Activated CD4-positive, alpha-beta memory T cell treated with anti-CD3 and anti-CD28 coated beads, Interleukin-2, amount 10 ng/mL, durations not matched to agents 7 days and 5 days (primary cell): ENCODE measurements at regions not wholly inside any gene's neighbourhood (a gene's known extent, or its start where the extent isn't known, plus 50 kb on each side); places are given as distances from the start of the nearest gene placed in this dataset.

Experiments used
- CTCF ChIA-PET: fragments of 350-600 bp; sonication (Branson Sonifier 250); formaldehyde crosslinking; loops from one replicate; lab custom pipeline; 2021; ENCODE audit warnings: antibody characterized with exemption, inconsistent platforms; lab: Charles Lee
- POLR2A ChIA-PET: fragments of 350-600 bp; sonication (Branson Sonifier 250); formaldehyde crosslinking; loops from one replicate; lab custom pipeline; 2021; ENCODE audit warnings: antibody characterized with exemption; lab: Charles Lee
- DNase-seq: peaks from one replicate; pipeline ENCODE4 v3.0.0-alpha.2; 2020
- H3K27ac Mint-ChIP-seq: one replicate; pipeline ENCODE4 v1.8.0; 2021; ENCODE audit warnings: mild to moderate bottlenecking, mixed read lengths
- H3K27me3 Mint-ChIP-seq: one replicate; pipeline ENCODE4 v1.8.0; 2021; ENCODE audit warnings: mixed read lengths
- H3K36me3 Mint-ChIP-seq: one replicate; pipeline ENCODE4 v1.8.0; 2021; ENCODE audit warnings: low read depth, mixed read lengths
- H3K4me1 Mint-ChIP-seq: one replicate; pipeline ENCODE4 v1.8.0; 2021; ENCODE audit warnings: mixed read lengths
- H3K4me3 Mint-ChIP-seq: one replicate; pipeline ENCODE4 v1.8.0; 2021; ENCODE audit warnings: mild to moderate bottlenecking, mixed read lengths
- H3K9me3 Mint-ChIP-seq: one replicate; pipeline ENCODE4 v1.8.0; 2021; ENCODE audit warnings: mixed read lengths

DNA sequence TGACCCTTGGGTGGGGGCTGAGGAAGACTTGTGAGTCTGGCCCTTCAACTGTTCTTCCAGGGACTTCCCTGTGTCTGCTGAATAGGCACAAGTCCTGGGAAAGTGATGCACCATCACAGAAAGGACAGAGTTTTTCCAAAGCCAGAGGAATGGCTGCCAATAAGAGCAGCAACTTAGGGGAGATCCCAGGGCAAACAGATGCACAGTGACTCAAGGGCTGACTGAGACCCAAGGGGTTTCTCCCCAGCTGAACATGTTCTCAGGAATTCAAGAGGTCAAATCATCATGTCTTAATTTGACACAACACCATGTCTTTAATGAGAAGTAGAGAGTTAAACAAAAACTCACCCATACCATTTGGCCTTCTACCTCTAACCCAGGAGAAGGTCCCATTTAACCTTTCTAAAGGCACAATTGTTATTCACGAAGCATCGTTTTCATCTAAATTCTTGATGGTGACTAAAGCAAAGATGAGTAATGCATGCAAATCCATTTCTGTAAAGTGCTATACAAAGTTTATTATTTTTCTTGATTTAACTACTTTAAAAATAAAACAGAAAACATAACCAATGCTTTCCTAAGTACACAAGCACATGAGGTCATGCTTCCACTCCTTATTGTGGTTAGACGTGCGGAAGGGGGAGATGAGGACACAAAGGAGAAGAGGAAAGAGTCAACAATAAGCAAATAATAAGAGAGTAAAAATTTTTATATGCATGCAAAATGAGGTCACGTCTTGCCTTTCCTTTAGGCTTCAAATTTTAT lies 324.1 kb downstream of the PLK2 start:
- Mint-ChIP-seq H3K4me1 (no peaks in the 10 kb centered on the region), H3K27ac (no peak overlapping the region), H3K36me3 (no peaks in the 10 kb centered on the region), H3K27me3 (no peaks in the 10 kb centered on the region), H3K9me3 (no peaks in the 10 kb centered on the region), H3K4me3 (no peak overlapping the region)
- ChIA-PET POLR2A (no interaction called here), CTCF (no interaction called here)
- DNase-seq, result no peak

DNA sequence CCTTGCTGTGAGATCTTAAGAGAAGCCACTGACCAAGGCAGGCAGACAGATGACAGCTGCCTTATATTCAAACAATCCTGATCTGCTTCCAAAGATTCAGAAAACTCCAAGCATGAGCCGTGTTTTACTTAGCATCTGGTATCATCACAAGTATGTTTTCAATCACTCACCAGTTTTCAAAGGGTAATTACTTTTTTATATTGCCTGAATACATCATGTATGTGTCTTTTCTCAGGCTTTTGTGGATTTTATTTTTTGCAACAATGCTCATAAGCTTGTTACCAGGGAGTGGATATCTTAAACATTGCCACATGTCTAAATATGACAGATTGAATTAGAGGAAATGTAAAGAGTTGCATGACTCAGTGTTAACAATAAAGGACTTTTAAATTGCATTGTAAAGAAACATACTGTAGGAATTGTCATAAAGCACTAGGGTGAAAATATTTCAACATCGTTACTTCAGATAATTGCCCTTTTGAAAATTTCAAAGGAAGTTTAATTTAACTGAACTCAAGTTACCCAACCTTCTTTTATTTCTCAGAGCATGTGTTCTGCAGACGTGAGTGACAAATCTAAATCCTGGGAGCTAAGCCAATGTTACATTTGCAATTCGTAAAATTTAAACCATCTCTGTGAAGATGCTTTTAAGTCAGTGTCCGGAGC lies 326.1 kb downstream of the PLK2 start:
- H3K27ac Mint-ChIP-seq, result no peak overlapping the region
- POLR2A ChIA-PET, result no interaction called here
- no peaks in the 10 kb centered on the region for H3K36me3 Mint-ChIP-seq
- no peaks in the 10 kb centered on the region for H3K27me3 Mint-ChIP-seq
- CTCF ChIA-PET, result no interaction called here
- DNase-seq, result no peak
- H3K4me3 Mint-ChIP-seq, result no peak overlapping the region
- H3K4me1 Mint-ChIP-seq, result no peaks in the 10 kb centered on the region
- H3K9me3 Mint-ChIP-seq, result no peaks in the 10 kb centered on the region

DNA sequence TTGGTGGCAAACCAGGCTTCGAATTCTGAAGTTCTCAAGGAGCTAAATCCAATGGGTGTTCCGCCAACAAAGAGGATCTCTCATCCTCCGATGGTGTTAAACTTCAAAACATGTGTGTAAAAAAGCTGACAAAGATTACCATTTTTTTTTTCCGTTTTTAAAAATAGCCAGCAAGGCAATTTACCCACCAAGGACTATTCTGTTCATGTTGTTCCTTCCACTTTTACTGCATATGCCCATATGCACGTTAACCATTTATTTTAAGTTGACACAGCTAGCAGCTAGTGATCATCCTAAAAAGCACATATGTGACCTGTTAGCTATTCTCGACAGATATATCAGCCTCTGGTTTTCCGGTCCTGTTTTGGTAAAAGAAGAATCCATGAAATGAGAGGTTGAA lies 326.7 kb downstream of the PLK2 start:
- POLR2A ChIA-PET, result no interaction called here
- DNase-seq, result no peak
- H3K9me3 Mint-ChIP-seq, result no peaks in the 10 kb centered on the region
- H3K4me3 Mint-ChIP-seq, result no peak overlapping the region
- H3K4me1 Mint-ChIP-seq, result no peaks in the 10 kb centered on the region
- no peaks in the 10 kb centered on the region for H3K27me3 Mint-ChIP-seq
- no peak overlapping the region for H3K27ac Mint-ChIP-seq
- CTCF ChIA-PET, result no interaction called here
- H3K36me3 Mint-ChIP-seq, result no peaks in the 10 kb centered on the region

DNA sequence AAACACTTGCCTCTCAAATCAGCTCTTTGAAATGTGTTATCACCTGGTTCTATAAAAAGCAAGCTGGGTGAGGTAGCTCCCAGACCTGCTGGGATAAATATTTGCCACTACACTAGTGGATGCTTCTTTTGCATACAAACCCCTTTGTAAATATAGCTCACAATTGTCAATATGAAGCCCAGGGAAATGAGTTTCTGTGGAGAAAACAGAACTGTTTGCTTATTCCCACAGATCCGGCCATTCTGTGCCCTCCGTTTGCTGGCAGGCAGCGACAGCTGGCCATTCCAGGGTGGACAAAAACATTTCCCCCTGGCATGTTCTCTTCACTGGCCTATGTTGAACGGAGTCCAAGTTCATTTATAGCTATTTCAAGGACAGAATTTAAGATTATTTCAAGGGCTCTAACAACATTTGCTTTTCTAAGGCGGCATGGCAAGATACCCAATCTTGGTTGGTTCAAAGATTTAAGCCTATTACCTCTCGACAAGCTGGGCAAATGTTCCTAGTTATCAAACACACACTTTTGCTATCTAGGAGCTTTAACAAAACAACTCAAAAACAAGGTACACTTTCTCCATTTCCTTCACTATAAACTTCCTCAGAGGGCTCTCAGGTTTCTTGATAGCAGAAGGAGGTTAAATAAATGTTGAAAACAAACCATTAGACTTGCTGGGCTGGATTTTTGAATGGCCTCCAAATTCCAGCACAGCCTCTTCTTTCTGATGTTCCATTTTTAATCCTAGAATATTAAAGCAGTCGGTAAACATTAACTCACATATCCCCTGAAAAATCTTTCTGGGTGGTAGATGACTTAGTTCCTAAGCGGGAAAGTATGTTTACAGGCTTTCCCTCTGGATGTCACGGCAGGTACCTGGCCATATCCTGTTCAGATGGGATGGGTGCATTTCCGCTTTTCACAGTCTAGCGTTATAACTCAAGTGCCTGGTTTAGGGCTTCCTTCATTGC lies 332.3 kb downstream of the PLK2 start:
- no peaks in the 10 kb centered on the region for H3K27me3 Mint-ChIP-seq
- DNase-seq, result no peak
- CTCF ChIA-PET, result no interaction called here
- H3K4me1 Mint-ChIP-seq, result no peaks in the 10 kb centered on the region
- H3K4me3 Mint-ChIP-seq, result no peak overlapping the region
- POLR2A ChIA-PET, result no interaction called here
- H3K36me3 Mint-ChIP-seq, result no peaks in the 10 kb centered on the region
- H3K9me3 Mint-ChIP-seq, result no peaks in the 10 kb centered on the region
- H3K27ac Mint-ChIP-seq, result no peak overlapping the region

DNA sequence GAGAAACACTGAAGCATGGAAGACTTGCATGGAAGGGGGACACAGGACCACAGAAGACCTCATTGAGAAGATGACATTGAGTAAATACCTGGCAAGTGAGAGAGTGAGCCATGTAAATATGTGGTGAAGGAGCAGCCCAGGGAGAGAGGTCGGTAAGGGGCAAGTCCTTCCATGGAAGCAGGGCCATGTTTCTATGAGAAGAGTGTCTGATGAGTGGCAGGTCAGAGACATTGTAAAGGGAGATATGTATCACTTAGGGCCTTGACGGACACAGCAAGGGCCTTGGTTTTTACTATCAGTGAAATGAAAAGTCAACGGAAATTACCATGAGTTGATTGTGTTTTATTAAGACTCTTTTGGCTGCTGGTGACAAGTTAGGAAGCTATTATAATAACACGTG lies 336.4 kb downstream of the PLK2 start:
- Mint-ChIP-seq H3K27me3 (peaks cover 2% of the 10 kb centered on the region), H3K4me1 (no peaks in the 10 kb centered on the region), H3K4me3 (no peak overlapping the region), H3K36me3 (no peaks in the 10 kb centered on the region), H3K9me3 (no peaks in the 10 kb centered on the region), H3K27ac (no peak overlapping the region)
- CTCF ChIA-PET, result no interaction called here
- no peak for DNase-seq
- POLR2A ChIA-PET, result no interaction called here

DNA sequence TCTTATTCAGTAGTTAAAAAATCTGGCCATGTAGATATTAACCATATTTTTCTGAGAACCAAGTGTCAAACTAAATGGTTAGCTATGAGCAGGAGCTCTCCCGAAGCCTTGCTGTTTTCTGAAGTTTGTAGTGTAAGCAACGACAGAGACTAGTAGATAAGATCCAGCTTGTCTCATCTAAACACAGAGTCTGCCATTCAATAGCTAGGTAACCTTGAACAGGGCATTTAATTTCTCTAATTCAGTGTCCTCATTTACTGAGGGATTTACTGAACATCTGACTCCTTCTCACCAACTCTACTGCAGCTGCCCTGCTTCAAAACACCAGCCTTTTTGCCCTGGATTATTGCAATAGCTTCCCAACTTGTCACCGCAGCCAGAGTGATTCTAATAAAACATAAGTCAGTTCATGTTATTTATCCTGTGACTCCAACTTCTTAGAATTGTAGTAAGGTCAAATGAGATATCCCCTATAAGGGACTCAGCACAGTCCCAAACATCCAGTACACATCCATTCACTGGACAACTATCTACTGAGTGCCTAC lies 337.0 kb downstream of the PLK2 start:
- Mint-ChIP-seq H3K4me3 (no peak overlapping the region), H3K27ac (no peak overlapping the region), H3K9me3 (no peaks in the 10 kb centered on the region), H3K27me3 (peaks cover 2% of the 10 kb centered on the region), H3K36me3 (no peaks in the 10 kb centered on the region), H3K4me1 (no peaks in the 10 kb centered on the region)
- ChIA-PET POLR2A (no interaction called here), CTCF (no interaction called here)
- no peak for DNase-seq

DNA sequence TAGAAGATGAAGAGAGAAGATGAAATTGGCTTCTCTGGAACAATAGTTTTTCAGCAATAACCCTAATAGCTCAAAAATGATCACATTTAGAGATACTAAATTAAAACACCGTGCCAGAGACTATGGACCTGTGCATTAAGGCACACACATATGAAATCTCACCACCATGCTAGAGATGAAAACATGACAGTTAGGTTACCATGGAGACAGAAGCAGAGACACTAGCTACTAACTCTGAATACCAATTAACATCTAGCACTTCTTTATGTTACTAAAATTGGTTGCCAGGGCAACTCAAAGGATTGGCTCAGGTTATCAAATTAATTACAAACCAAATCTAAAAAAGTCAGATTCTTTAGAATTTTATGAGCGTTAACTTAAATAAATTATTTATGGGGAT lies 337.7 kb downstream of the PLK2 start:
- no peak for DNase-seq
- no peak overlapping the region for H3K4me3 Mint-ChIP-seq
- no peak overlapping the region for H3K27ac Mint-ChIP-seq
- no peaks in the 10 kb centered on the region for H3K4me1 Mint-ChIP-seq
- no peaks in the 10 kb centered on the region for H3K9me3 Mint-ChIP-seq
- H3K27me3 Mint-ChIP-seq, result peaks cover 2% of the 10 kb centered on the region
- ChIA-PET CTCF (no interaction called here), POLR2A (no interaction called here)
- H3K36me3 Mint-ChIP-seq, result no peaks in the 10 kb centered on the region

DNA sequence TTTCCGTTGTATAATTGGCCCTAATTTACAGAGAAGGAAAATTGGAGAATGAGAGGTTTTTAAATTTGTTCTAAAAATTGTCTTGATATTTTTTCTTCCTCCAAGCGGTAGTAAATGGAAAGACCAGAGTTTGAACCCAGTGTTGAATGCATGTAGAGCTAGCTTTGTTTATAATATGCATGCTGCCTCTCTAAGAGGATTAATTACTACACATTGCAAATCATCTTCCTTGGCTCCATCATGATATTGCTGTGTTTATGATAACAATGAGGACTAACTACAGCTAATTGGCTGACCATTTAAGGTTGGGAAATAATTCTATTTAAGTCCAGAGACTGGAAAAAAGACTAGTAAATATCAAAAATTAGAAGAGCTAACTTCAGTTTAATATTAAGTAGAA lies 338.5 kb downstream of the PLK2 start:
- peaks cover 2% of the 10 kb centered on the region for H3K27me3 Mint-ChIP-seq
- H3K36me3 Mint-ChIP-seq, result no peaks in the 10 kb centered on the region
- H3K9me3 Mint-ChIP-seq, result no peaks in the 10 kb centered on the region
- H3K4me1 Mint-ChIP-seq, result no peaks in the 10 kb centered on the region
- H3K4me3 Mint-ChIP-seq, result no peak overlapping the region
- no peak for DNase-seq
- no peak overlapping the region for H3K27ac Mint-ChIP-seq
- POLR2A ChIA-PET, result no interaction called here
- CTCF ChIA-PET, result no interaction called here

DNA sequence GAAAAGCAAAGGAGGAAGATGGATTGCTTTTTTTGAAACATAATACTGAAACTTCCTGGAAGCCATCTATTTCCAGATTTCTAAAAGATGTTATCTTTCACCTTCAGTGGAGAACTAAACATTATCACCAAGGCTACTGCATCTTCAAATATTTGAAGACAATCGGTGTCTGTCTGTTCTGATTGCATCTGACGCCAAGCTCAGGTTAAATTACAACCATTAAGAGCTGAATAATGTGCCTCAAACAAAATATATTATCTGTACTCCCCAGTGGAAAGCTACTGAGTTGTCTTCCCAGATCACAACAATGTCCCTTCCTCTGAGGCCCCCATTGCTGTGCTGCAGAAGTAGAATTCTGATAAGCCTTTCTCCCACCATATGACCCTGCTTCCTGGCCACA lies 342.3 kb downstream of the PLK2 start:
- no peak overlapping the region for H3K27ac Mint-ChIP-seq
- H3K4me3 Mint-ChIP-seq, result no peak overlapping the region
- ChIA-PET CTCF (no interaction called here), POLR2A (no interaction called here)
- DNase-seq, result no peak
- peaks cover 2% of the 10 kb centered on the region for H3K27me3 Mint-ChIP-seq
- H3K9me3 Mint-ChIP-seq, result no peaks in the 10 kb centered on the region
- no peaks in the 10 kb centered on the region for H3K4me1 Mint-ChIP-seq
- no peaks in the 10 kb centered on the region for H3K36me3 Mint-ChIP-seq

DNA sequence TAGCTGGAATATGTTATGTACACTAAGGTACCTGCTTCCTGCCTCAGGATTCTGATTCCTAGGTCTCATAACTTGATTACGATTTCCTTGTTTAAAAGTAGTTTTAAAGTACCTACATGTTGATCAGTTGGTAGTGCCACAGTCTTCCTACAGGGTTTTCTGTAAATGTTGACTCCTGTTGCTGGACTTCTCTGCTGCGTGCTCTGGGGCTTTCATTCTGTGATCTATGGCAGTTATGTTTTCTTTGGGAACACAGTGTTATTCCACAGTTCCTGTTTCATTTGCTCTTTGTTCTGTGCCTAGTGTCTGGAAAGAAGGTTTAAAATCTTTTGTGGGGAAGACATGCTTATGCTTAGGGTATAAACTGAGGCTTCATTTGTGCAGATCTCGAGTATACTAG lies 343.5 kb downstream of the PLK2 start:
- DNase-seq, result no peak
- ChIA-PET POLR2A (no interaction called here), CTCF (no interaction called here)
- Mint-ChIP-seq H3K9me3 (no peaks in the 10 kb centered on the region), H3K36me3 (no peaks in the 10 kb centered on the region), H3K4me3 (no peak overlapping the region), H3K27me3 (no peaks in the 10 kb centered on the region), H3K4me1 (no peaks in the 10 kb centered on the region), H3K27ac (no peak overlapping the region)

DNA sequence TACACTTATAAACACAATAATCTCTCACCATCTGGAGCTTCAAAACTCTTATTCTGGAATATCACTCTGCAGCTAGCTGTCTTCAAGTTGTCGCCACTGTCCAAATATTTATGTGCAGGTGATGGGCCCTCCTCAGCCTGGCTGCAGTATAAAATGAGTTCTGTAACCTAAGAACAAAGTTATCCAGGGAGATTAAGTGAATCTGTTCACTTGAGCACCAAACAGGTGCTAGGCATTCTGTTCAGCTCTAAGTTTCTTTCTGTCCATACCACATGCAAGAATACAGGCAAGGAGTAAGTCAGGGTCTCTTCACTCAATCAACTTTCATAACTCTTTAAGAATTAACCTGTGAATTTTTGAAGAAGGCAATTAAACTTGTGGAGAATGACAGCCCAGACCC lies 344.1 kb downstream of the PLK2 start:
- no peaks in the 10 kb centered on the region for H3K27me3 Mint-ChIP-seq
- DNase-seq, result no peak
- H3K9me3 Mint-ChIP-seq, result no peaks in the 10 kb centered on the region
- no peak overlapping the region for H3K4me3 Mint-ChIP-seq
- ChIA-PET POLR2A (no interaction called here), CTCF (no interaction called here)
- no peaks in the 10 kb centered on the region for H3K4me1 Mint-ChIP-seq
- no peaks in the 10 kb centered on the region for H3K36me3 Mint-ChIP-seq
- H3K27ac Mint-ChIP-seq, result no peak overlapping the region

DNA sequence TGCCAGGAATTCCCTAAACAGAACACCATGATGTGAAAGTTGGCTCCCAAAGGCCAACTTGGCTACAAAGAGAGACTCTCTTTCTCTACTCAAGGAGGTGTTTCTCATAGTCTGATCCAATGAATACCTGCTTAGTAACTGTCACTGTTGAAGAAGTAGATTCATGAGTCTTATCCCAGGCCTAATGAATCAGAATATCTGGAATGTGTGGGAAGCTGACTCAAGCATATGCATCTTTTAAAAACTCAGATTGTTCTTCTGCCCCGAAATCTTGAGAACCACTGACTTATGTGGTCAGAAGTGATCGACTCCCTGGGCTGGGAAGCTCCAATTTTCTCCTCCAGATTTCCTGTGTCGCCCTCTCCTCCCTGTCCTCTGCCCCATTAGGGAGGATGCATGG lies 345.6 kb downstream of the PLK2 start:
- ChIA-PET CTCF (no interaction called here), POLR2A (no interaction called here)
- Mint-ChIP-seq H3K4me3 (no peak overlapping the region), H3K27me3 (no peaks in the 10 kb centered on the region), H3K27ac (no peak overlapping the region), H3K4me1 (no peaks in the 10 kb centered on the region), H3K9me3 (no peaks in the 10 kb centered on the region), H3K36me3 (no peaks in the 10 kb centered on the region)
- no peak for DNase-seq

DNA sequence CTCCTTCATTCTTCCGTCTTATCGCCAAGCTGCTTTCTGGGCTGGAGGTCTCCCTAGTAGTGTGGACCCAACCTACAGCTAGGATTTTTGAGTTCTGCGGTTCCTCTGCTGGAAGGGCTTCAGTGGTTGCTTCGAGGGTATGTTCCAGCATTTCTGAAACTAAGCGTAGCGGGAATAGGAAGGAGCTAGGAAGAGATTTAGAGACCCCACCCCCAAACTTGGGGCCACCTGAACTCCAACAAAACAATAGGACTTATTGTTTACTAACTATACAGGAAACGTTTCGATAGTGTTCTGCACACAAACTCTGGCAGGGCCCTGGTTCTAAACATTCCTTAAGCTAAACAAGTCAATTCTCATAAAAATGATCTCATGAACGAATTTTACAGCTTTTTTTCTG lies 346.7 kb downstream of the PLK2 start:
- no peak overlapping the region for H3K27ac Mint-ChIP-seq
- no peak overlapping the region for H3K4me3 Mint-ChIP-seq
- H3K36me3 Mint-ChIP-seq, result no peaks in the 10 kb centered on the region
- POLR2A ChIA-PET, result no interaction called here
- DNase-seq, result no peak
- no peaks in the 10 kb centered on the region for H3K4me1 Mint-ChIP-seq
- CTCF ChIA-PET, result no interaction called here
- H3K27me3 Mint-ChIP-seq, result no peaks in the 10 kb centered on the region
- H3K9me3 Mint-ChIP-seq, result no peaks in the 10 kb centered on the region
